Esophagus squamous epithelium (tissue), 4 donors: ENCODE measurements at regions not wholly inside any gene's neighbourhood (a gene's known extent, or its start where the extent isn't known, plus 50 kb on each side); places are given as distances from the start of the nearest gene placed in this dataset.

Source experiments
- CTCF ChIP-seq, 6 experiments: fragments of 450-650 bp in 4 of 6; fragments of 200-600 bp in 2 of 6; sonication (generic) in 2 of 6; IDR thresholded peaks; one replicate each; pipeline ENCODE4 v1.5.1; 2016 to 2019; ENCODE audit warnings: antibody characterized with exemption in 6 of 6, mild to moderate bottlenecking in 4 of 6, moderate library complexity in 4 of 6
- POLR2A ChIP-seq, 4 donors: fragments of 450-650 bp; IDR thresholded peaks; one replicate each; pipeline ENCODE4 v1.6.1; 2017; ENCODE audit warnings: antibody characterized with exemption in 4 of 4, mild to moderate bottlenecking in 4 of 4, moderate library complexity in 3 of 4

GRCh38 chr7:57769958-57770357 is 320.0 kb downstream of the ZNF716 start:
- no peak for TF ChIP-seq CTCF (IDR thresholded peaks at IDR 0.05)
- no peak for TF ChIP-seq POLR2A (IDR thresholded peaks at IDR 0.05)
